ENCODE measurements at regions not wholly inside any gene's neighbourhood (a gene's known extent, or its start where the extent isn't known, plus 50 kb on each side); places are given as distances from the start of the nearest gene placed in this dataset.

DNA sequence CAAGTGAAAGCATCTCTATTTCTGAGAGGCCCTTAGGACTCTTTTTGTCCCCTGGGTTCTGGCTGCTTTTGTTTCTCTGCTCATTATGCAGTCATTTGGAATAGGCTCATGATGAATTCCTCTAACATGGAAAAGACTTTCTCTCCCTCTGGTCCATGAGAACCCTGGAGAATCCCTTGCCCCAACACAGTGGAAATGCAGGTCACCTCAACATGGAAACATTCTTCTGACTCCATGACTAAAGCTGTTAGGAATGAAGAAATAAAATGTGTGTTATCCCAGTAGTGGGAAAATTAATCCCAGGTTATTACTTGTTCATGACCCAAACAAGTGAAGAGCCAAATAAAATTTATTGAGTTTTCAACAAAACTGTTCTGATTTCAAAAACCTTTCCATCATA, 458.6 kb downstream of the EPM2A start:
- TF ChIP-seq POLR2A (IDR thresholded peaks at IDR 0.05) = no peak
- TF ChIP-seq, protein P1, sequence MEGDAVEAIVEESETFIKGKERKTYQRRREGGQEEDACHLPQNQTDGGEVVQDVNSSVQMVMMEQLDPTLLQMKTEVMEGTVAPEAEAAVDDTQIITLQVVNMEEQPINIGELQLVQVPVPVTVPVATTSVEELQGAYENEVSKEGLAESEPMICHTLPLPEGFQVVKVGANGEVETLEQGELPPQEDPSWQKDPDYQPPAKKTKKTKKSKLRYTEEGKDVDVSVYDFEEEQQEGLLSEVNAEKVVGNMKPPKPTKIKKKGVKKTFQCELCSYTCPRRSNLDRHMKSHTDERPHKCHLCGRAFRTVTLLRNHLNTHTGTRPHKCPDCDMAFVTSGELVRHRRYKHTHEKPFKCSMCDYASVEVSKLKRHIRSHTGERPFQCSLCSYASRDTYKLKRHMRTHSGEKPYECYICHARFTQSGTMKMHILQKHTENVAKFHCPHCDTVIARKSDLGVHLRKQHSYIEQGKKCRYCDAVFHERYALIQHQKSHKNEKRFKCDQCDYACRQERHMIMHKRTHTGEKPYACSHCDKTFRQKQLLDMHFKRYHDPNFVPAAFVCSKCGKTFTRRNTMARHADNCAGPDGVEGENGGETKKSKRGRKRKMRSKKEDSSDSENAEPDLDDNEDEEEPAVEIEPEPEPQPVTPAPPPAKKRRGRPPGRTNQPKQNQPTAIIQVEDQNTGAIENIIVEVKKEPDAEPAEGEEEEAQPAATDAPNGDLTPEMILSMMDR (IDR thresholded peaks at IDR 0.05) = no peak
